Pancreas (tissue), 10 donors: ENCODE measurements at regions not wholly inside any gene's neighbourhood (a gene's known extent, or its start where the extent isn't known, plus 50 kb on each side); places are given as distances from the start of the nearest gene placed in this dataset.

Experiments used
- ATAC-seq, 4 donors: fragments of 200-7000 bp; cut with Tn5 transposase; one replicate each; pipeline versions ENCODE4 v1.8.0 to v1.9.1; 2020; ENCODE audit warnings: mild to moderate bottlenecking in 4 of 4, moderate library complexity in 4 of 4
- DNase-seq, 6 donors: peaks; one replicate each; pipeline ENCODE4 v3.0.0-alpha.2; 2020
- FAIRE-seq: peaks from 2 replicates; lab custom pipeline; 2012; peaks lifted over from hg19 to GRCh38; lab: Jason Lieb, UNC
- H3K27ac ChIP-seq, 4 donors: fragments of 200-600 bp; sonication (generic); 1 replicate in 3 of 4; 2 replicates in 1 of 4; pipeline versions ENCODE4 v1.5.0 to v1.8.0; 2020
- H3K27me3 ChIP-seq, 4 donors: fragments of 200-600 bp; one replicate each; pipeline ENCODE4 v1.8.0; 2021
- H3K36me3 ChIP-seq, 3 donors: fragments of 200-600 bp; sonication (generic) in 1 of 3; one replicate each; pipeline versions ENCODE4 v1.5.0 to v1.8.0; 2020 to 2021
- H3K4me1 ChIP-seq, 3 donors: fragments of 200-600 bp; one replicate each; pipeline ENCODE4 v1.8.0; 2021
- H3K4me3 ChIP-seq, 4 donors: fragments of 200-600 bp; sonication (generic) in 2 of 4; one replicate each; pipeline versions ENCODE4 v1.5.0 to v1.8.0; 2020 to 2021
- H3K9me3 ChIP-seq, 4 donors: fragments of 200-600 bp; one replicate each; pipeline ENCODE4 v1.8.0; 2021
- CTCF ChIP-seq, 4 donors: fragments of 200-600 bp; sonication (generic) in 3 of 4; IDR thresholded peaks; one replicate each; pipeline versions ENCODE4 v1.5.0 to v1.8.0; 2021; ENCODE audit warnings: antibody characterized with exemption in 4 of 4
- WGBS, 2 donors: extraction: QIAGEN DNeasy Blood & Tissue Kit; methylation state at CpG; one replicate each; pipeline ENCODE4 v1.1.7; 2013; 5-methylcytosine and 5-hydroxymethylcytosine counted together
- intact Hi-C, 3 donors: fragments of 100-400 bp; cut with DNase I; formaldehyde crosslinking; loops; one replicate each; pipeline versions ENCODE4 v1.11.1 to v1.14.2; 2022
- donor health status: healthy with polysubstance abuse.
- donor health status: DM: no; HTN: no; CAD: no; lungs with moderate emphysema.
- donor health status: DM: no; HTN: no; CAD: no.
- donor health status: control.
- donor health status: control.
- donor health status: Bipolar disorder and iron deficiency.
- donor health status: DM: yes; HTN: yes; CAD: no.
- donor health status: DM: no; HTN: no; CAD: no.
- donor health status: DM: no; HTN: no; CAD: no.
- donor health status: DM: yes; HTN: yes; CAD: no.

GRCh38 chr12:115504306-115505290, 772.9 kb downstream of the MED13L start:
- DNase-seq = no peak
- no peak overlapping the region for H3K27ac ChIP-seq
- FAIRE-seq = no peak

GRCh38 chr12:115500872-115501271, 776.6 kb downstream of the MED13L start:
- intact Hi-C loops = no loop called here
- DNase-seq = no peak
- no peak overlapping the region for H3K4me3 ChIP-seq
- WGBS, 2 donors = 58 to 73% methylated on average over 4 of the region's 4 CpGs
- no peak for TF ChIP-seq CTCF (IDR thresholded peaks at IDR 0.05)
- ATAC-seq = no peak
- no peaks in the 10 kb centered on the region for H3K9me3 ChIP-seq
- FAIRE-seq = no peak
- no peaks in the 10 kb centered on the region for H3K4me1 ChIP-seq
- no peak overlapping the region for H3K27ac ChIP-seq
- H3K27me3 ChIP-seq = no peaks in the 10 kb centered on the region
- H3K36me3 ChIP-seq = no peaks in the 10 kb centered on the region

More at GRCh38 chr12:115504306-115505290, 772.9 kb downstream of the MED13L start:
- no peak for ATAC-seq
- H3K4me1 ChIP-seq = no peaks in the 10 kb centered on the region
- no peak overlapping the region for H3K4me3 ChIP-seq
- H3K36me3 ChIP-seq = no peaks in the 10 kb centered on the region
- H3K27me3 ChIP-seq = no peaks in the 10 kb centered on the region
- no peaks in the 10 kb centered on the region for H3K9me3 ChIP-seq
- 64 to 70% methylated on average over 16 of the region's 16 CpGs for WGBS, 2 donors
- no peak for TF ChIP-seq CTCF (IDR thresholded peaks at IDR 0.05)
- intact Hi-C loops = no loop called here

GRCh38 chr12:115495300-115495699, 782.2 kb downstream of the MED13L start:
- H3K27me3 ChIP-seq = no peaks in the 10 kb centered on the region
- DNase-seq (no peak), FAIRE-seq (no peak), ATAC-seq (no peak)
- 69 to 72% methylated on average over 3 of the region's 3 CpGs for WGBS, 2 donors
- intact Hi-C loops = no loop called here
- H3K9me3 ChIP-seq = no peaks in the 10 kb centered on the region
- H3K27ac ChIP-seq = no peak overlapping the region
- H3K4me1 ChIP-seq = no peaks in the 10 kb centered on the region
- H3K36me3 ChIP-seq = no peaks in the 10 kb centered on the region
- TF ChIP-seq CTCF (IDR thresholded peaks at IDR 0.05) = no peak
- no peak overlapping the region for H3K4me3 ChIP-seq

- H3K4me3 ChIP-seq = no peak overlapping the region
- no peak for ATAC-seq
- no peak overlapping the region for H3K27ac ChIP-seq
- no peaks in the 10 kb centered on the region for H3K4me1 ChIP-seq
- DNase-seq = no peak
- H3K27me3 ChIP-seq = no peaks in the 10 kb centered on the region
- no peak for TF ChIP-seq CTCF (IDR thresholded peaks at IDR 0.05)
- H3K36me3 ChIP-seq = no peaks in the 10 kb centered on the region
- intact Hi-C loops = no loop called here
- H3K9me3 ChIP-seq = no peaks in the 10 kb centered on the region
- FAIRE-seq = no peak
- 0 to 87% methylated on average over 2 of the region's 2 CpGs for WGBS, 2 donors
Observed at GRCh38 chr12:115492553-115492952, 784.9 kb downstream of the MED13L start.
